Activated CD4-positive, alpha-beta T cell treated with anti-CD3 and anti-CD28 coated beads for 4 hours (primary cell): ENCODE measurements at regions not wholly inside any gene's neighbourhood (a gene's known extent, or its start where the extent isn't known, plus 50 kb on each side); places are given as distances from the start of the nearest gene placed in this dataset.

Experiments
- DNase-seq, 2 donors: peaks; one replicate each; pipeline ENCODE4 v3.0.0-alpha.2; 2020

GRCh38 chr1:22288593-22289241 lies 145.8 kb upstream of the WNT4 start:
- DNase-seq: no peak

- no peak for DNase-seq
These were observed 146.6 kb upstream of the WNT4 start for GRCh38 chr1:22289307-22289995.

GRCh38 chr1:22290157-22290556 lies 147.3 kb upstream of the WNT4 start:
- no peak for DNase-seq

- no peak for DNase-seq
These were observed 147.7 kb upstream of the WNT4 start for GRCh38 chr1:22290611-22291010.

GRCh38 chr1:22291057-22291456 lies 148.2 kb upstream of the WNT4 start:
- no peak for DNase-seq

GRCh38 chr1:22291494-22291893 lies 148.6 kb upstream of the WNT4 start:
- no peak for DNase-seq

GRCh38 chr1:22292011-22292788 lies 149.3 kb upstream of the WNT4 start:
- DNase-seq: no peak

GRCh38 chr1:22295396-22295795 lies 152.5 kb upstream of the WNT4 start:
- no peak for DNase-seq

GRCh38 chr1:22295856-22296255 lies 153.0 kb upstream of the WNT4 start:
- DNase-seq: no peak

- DNase-seq: no peak
These were observed 154.0 kb upstream of the WNT4 start for GRCh38 chr1:22296701-22297591.

GRCh38 chr1:22297999-22298398 lies 153.7 kb upstream of the ZBTB40 start:
- no peak for DNase-seq

- no peak for DNase-seq
These were observed 147.8 kb upstream of the ZBTB40 start for GRCh38 chr1:22303816-22304215.

- no peak for DNase-seq
These were observed 142.1 kb upstream of the ZBTB40 start for GRCh38 chr1:22309572-22309971.

- DNase-seq: no peak
These were observed 140.2 kb upstream of the ZBTB40 start for GRCh38 chr1:22311461-22311860.

GRCh38 chr1:22313321-22313720 lies 138.3 kb upstream of the ZBTB40 start:
- no peak for DNase-seq

- DNase-seq: no peak
These were observed 136.9 kb upstream of the ZBTB40 start for GRCh38 chr1:22314706-22315105.

- no peak for DNase-seq
These were observed 136.2 kb upstream of the ZBTB40 start for GRCh38 chr1:22315315-22316078.

GRCh38 chr1:22317231-22317919 lies 134.3 kb upstream of the ZBTB40 start:
- DNase-seq: no peak

GRCh38 chr1:22317920-22318243 lies 133.8 kb upstream of the ZBTB40 start:
- DNase-seq: no peak

- no peak for DNase-seq
These were observed 133.2 kb upstream of the ZBTB40 start for GRCh38 chr1:22318279-22318981.

GRCh38 chr1:22319608-22320007 lies 132.0 kb upstream of the ZBTB40 start:
- DNase-seq: no peak
